RWPE2 (cell line): ENCODE measurements at regions not wholly inside any gene's neighbourhood (a gene's known extent, or its start where the extent isn't known, plus 50 kb on each side); places are given as distances from the start of the nearest gene placed in this dataset.

Source experiments
- ATAC-seq: fragments of 200-7000 bp; cut with Tn5 transposase; 3 replicates; pipeline ENCODE4 v1.9.1; 2021; ENCODE audit warnings: low read depth
- DNase-seq: peaks from one replicate; pipeline ENCODE4 v3.0.0-alpha.2; 2020; ENCODE audit warnings: low spot score
- H3K27ac ChIP-seq: fragments of 450-650 bp; 2 replicates; pipeline ENCODE4 v1.5.1; 2017; ENCODE audit warnings: mild to moderate bottlenecking; ENCODE audit not compliant: poor library complexity, severe bottlenecking
- H3K27me3 ChIP-seq: fragments of 250-450 bp; sonication (Bioruptor Pico); 2 replicates; pipeline ENCODE4 v1.5.1; 2021; ENCODE audit warnings: mild to moderate bottlenecking, moderate library complexity; ENCODE audit not compliant: insufficient read depth, poor library complexity, severe bottlenecking
- H3K36me3 ChIP-seq: fragments of 250-450 bp; sonication (Bioruptor Pico); 2 replicates; pipeline ENCODE4 v1.5.1; 2020; ENCODE audit warnings: low read depth, mild to moderate bottlenecking, moderate library complexity
- H3K4me1 ChIP-seq: fragments of 250-450 bp; sonication (Bioruptor Pico); 2 replicates; pipeline ENCODE4 v1.5.1; 2021; ENCODE audit warnings: mild to moderate bottlenecking, moderate library complexity; ENCODE audit not compliant: insufficient read depth, poor library complexity, severe bottlenecking
- H3K4me3 ChIP-seq: fragments of 250-450 bp; sonication (Bioruptor Pico); 2 replicates; pipeline ENCODE4 v1.5.1; 2021; ENCODE audit warnings: mild to moderate bottlenecking, moderate library complexity; ENCODE audit not compliant: severe bottlenecking
- H3K9me3 ChIP-seq: fragments of 250-450 bp; sonication (Bioruptor Pico); 2 replicates; pipeline ENCODE4 v1.5.1; 2021; ENCODE audit warnings: mild to moderate bottlenecking, moderate library complexity; ENCODE audit not compliant: severe bottlenecking
- CTCF ChIP-seq: fragments of 450-650 bp; IDR thresholded peaks from one replicate; pipeline ENCODE4 v1.5.1; 2017; ENCODE audit warnings: mild to moderate bottlenecking, moderate library complexity; ENCODE audit not compliant: poor library complexity, severe bottlenecking

GRCh38 chr3:64873400-64873799 is 185.6 kb upstream of the ADAMTS9 start:
- DNase-seq, result no peak
- TF ChIP-seq CTCF, result no peak

GRCh38 chr3:64872345-64872744 is 184.5 kb upstream of the ADAMTS9 start:
- TF ChIP-seq CTCF, result no peak
- ATAC-seq, result no peak

More at GRCh38 chr3:64873400-64873799, 185.6 kb upstream of the ADAMTS9 start:
- ATAC-seq, result peak; percentile 46; the same call in 1 of the 3 replicates
- no peaks in the 10 kb centered on the region for H3K36me3 ChIP-seq
- peaks cover 4% of the 10 kb centered on the region for H3K4me1 ChIP-seq
- H3K9me3 ChIP-seq, result no peaks in the 10 kb centered on the region
- no peaks in the 10 kb centered on the region for H3K27me3 ChIP-seq
- H3K4me3 ChIP-seq, result no peak overlapping the region
- no peak overlapping the region for H3K27ac ChIP-seq

GRCh38 chr3:64871834-64872249 is 184.0 kb upstream of the ADAMTS9 start:
- ATAC-seq, result no peak
- Histone ChIP-seq H3K36me3 (no peaks in the 10 kb centered on the region), H3K27me3 (no peaks in the 10 kb centered on the region), H3K4me3 (no peak overlapping the region), H3K27ac (no peak overlapping the region), H3K9me3 (no peaks in the 10 kb centered on the region), H3K4me1 (no peaks in the 10 kb centered on the region)
- no peak for DNase-seq
- TF ChIP-seq CTCF, result no peak

More at GRCh38 chr3:64872345-64872744, 184.5 kb upstream of the ADAMTS9 start:
- Histone ChIP-seq H3K36me3 (no peaks in the 10 kb centered on the region), H3K9me3 (no peaks in the 10 kb centered on the region), H3K4me3 (no peak overlapping the region), H3K27ac (no peak overlapping the region), H3K27me3 (no peaks in the 10 kb centered on the region), H3K4me1 (no peaks in the 10 kb centered on the region)
- no peak for DNase-seq

GRCh38 chr3:64870876-64871646 is 183.3 kb upstream of the ADAMTS9 start:
- ATAC-seq (no peak), DNase-seq (no peak)
- H3K36me3 ChIP-seq, result no peaks in the 10 kb centered on the region
- no peak overlapping the region for H3K27ac ChIP-seq
- no peaks in the 10 kb centered on the region for H3K4me1 ChIP-seq
- no peak overlapping the region for H3K4me3 ChIP-seq
- no peaks in the 10 kb centered on the region for H3K27me3 ChIP-seq
- no peak for TF ChIP-seq CTCF
- H3K9me3 ChIP-seq, result no peaks in the 10 kb centered on the region

GRCh38 chr3:64867224-64867623 is 179.4 kb upstream of the ADAMTS9 start:
- Histone ChIP-seq H3K36me3 (no peaks in the 10 kb centered on the region), H3K4me3 (no peak overlapping the region), H3K9me3 (no peaks in the 10 kb centered on the region), H3K4me1 (no peaks in the 10 kb centered on the region), H3K27ac (no peak overlapping the region), H3K27me3 (no peaks in the 10 kb centered on the region)
- ATAC-seq (no peak), DNase-seq (no peak)
- no peak for TF ChIP-seq CTCF
